T-helper 1 cell treated with Interleukin-12 subunit alpha and Interleukin-12 subunit beta and Interleukin-4 antibody, amounts not matched to agents 30 μg/mL and 1 μg/mL, for 36 hours (primary cell): ENCODE measurements at regions not wholly inside any gene's neighbourhood (a gene's known extent, or its start where the extent isn't known, plus 50 kb on each side); places are given as distances from the start of the nearest gene placed in this dataset.
"Not testable (repeated sequence)": the region's sequence is repeated elsewhere in the genome, so short reads cannot be mapped to it uniquely, and the experiment has no call there.

Experiments
- H3K27ac Mint-ChIP-seq: one replicate; pipeline ENCODE4 v1.8.0; 2021; ENCODE audit warnings: mild to moderate bottlenecking, mixed read lengths
- H3K27me3 Mint-ChIP-seq: one replicate; pipeline ENCODE4 v1.8.0; 2021; ENCODE audit warnings: low read depth, mixed read lengths
- H3K36me3 Mint-ChIP-seq: one replicate; pipeline ENCODE4 v1.8.0; 2021; ENCODE audit warnings: low read depth, mixed read lengths
- H3K4me1 Mint-ChIP-seq: one replicate; pipeline ENCODE4 v1.8.0; 2021; ENCODE audit warnings: low read depth, mixed read lengths
- H3K4me3 Mint-ChIP-seq: one replicate; pipeline ENCODE4 v1.8.0; 2021; ENCODE audit warnings: mild to moderate bottlenecking, moderate library complexity, mixed read lengths
- H3K9me3 Mint-ChIP-seq: one replicate; pipeline ENCODE4 v1.8.0; 2021; ENCODE audit warnings: mixed read lengths

- H3K4me1 Mint-ChIP-seq, H3K27ac Mint-ChIP-seq, H3K4me3 Mint-ChIP-seq, H3K27me3 Mint-ChIP-seq: not testable (repeated sequence)
- Mint-ChIP-seq H3K9me3 (peaks cover 82% of the 10 kb centered on the region), H3K36me3 (peaks cover 17% of the 10 kb centered on the region)
Measured at GRCh38 chrY:10958122-10958521, 1430.4 kb downstream of the TSPY10 start.

GRCh38 chrY:10973422-10973821 lies 1445.7 kb downstream of the TSPY10 start:
- Mint-ChIP-seq H3K27me3 (no peaks in the 10 kb centered on the region), H3K4me3 (no peak overlapping the region), H3K36me3 (peaks cover 22% of the 10 kb centered on the region), H3K27ac (no peak overlapping the region), H3K9me3 (peaks cover 93% of the 10 kb centered on the region), H3K4me1 (no peaks in the 10 kb centered on the region)

DNA sequence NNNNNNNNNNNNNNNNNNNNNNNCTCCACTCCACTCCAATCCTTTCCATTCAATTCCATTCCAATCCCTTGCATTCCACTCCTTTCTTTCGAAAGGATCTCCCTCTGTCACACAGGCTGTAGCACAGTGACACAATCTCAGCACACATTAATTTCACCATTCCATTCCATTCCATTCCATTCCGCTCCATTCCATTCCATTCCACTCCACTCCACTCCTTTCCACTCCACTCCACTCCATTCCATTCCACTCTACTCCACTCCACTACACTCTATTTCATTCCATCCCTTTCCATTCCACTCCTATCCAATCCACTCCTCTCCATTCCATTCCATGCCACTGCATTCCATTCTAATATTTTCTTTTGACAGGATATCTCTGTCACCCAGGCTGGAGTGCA lies 1459.0 kb downstream of the TSPY10 start:
- Mint-ChIP-seq H3K36me3 (peaks cover 32% of the 10 kb centered on the region), H3K27me3 (no peaks in the 10 kb centered on the region), H3K27ac (no peak overlapping the region), H3K4me3 (no peak overlapping the region), H3K9me3 (peaks cover 99% of the 10 kb centered on the region), H3K4me1 (no peaks in the 10 kb centered on the region)

- Mint-ChIP-seq H3K27me3 (no peaks in the 10 kb centered on the region), H3K9me3 (peaks cover 99% of the 10 kb centered on the region), H3K27ac (no peak overlapping the region), H3K4me1 (no peaks in the 10 kb centered on the region), H3K4me3 (no peak overlapping the region), H3K36me3 (peaks cover 30% of the 10 kb centered on the region)
Measured at GRCh38 chrY:10987626-10988025, 1459.9 kb downstream of the TSPY10 start.

GRCh38 chrY:10993955-10994354 lies 1466.3 kb downstream of the TSPY10 start:
- Mint-ChIP-seq H3K9me3 (peaks cover 100% of the 10 kb centered on the region), H3K27ac (no peak overlapping the region), H3K27me3 (no peaks in the 10 kb centered on the region), H3K4me1 (no peaks in the 10 kb centered on the region), H3K36me3 (peaks cover 22% of the 10 kb centered on the region), H3K4me3 (no peak overlapping the region)

DNA sequence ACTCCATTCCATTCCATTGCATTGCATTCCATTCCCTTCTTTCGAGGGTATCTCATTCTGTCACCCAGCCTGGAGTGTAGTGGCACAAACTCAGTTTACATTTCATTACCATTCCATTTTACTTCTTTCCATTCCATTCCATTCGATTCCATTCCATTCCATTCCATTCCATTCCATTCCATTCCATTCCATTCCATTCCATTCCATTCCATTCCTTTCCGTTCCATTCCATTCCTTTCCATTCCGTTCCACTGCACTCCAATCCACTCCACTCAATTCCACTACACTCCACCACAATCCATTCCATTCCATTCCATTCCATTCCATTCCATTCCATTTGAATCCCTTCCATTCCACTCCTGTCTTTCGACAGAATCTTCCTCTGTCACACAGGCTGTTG lies 1472.0 kb downstream of the TSPY10 start:
- not testable (repeated sequence) for H3K4me3 Mint-ChIP-seq, H3K27ac Mint-ChIP-seq, H3K4me1 Mint-ChIP-seq, H3K27me3 Mint-ChIP-seq
- Mint-ChIP-seq H3K36me3 (peaks cover 19% of the 10 kb centered on the region), H3K9me3 (peaks cover 82% of the 10 kb centered on the region)

DNA sequence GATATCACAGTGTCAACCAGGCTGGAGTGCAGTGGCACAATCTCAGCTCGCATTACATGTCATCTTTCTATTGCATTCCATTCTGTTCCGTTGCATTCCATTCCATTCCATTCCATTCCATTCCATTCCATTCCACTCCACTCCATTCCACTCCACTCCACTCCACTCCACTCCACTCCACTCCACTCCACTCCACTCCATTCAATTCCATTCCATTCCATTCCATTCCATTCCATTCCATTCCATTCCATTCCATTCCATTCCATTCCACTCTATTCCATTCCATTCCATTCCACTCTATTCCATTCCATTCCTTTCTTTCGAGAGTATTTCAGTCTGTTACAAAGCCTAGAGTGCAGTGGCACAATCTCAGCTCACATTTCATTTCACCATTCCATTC lies 1486.5 kb downstream of the TSPY10 start:
- not testable (repeated sequence) for H3K27ac Mint-ChIP-seq, H3K4me1 Mint-ChIP-seq, H3K27me3 Mint-ChIP-seq, H3K4me3 Mint-ChIP-seq
- Mint-ChIP-seq H3K9me3 (peaks cover 89% of the 10 kb centered on the region), H3K36me3 (peaks cover 19% of the 10 kb centered on the region)

GRCh38 chrY:11022734-11023133 lies 1495.1 kb downstream of the TSPY10 start:
- Mint-ChIP-seq H3K36me3 (peaks cover 9% of the 10 kb centered on the region), H3K9me3 (peaks cover 86% of the 10 kb centered on the region), H3K27ac (no peak overlapping the region), H3K4me1 (no peaks in the 10 kb centered on the region), H3K4me3 (no peak overlapping the region), H3K27me3 (no peaks in the 10 kb centered on the region)

DNA sequence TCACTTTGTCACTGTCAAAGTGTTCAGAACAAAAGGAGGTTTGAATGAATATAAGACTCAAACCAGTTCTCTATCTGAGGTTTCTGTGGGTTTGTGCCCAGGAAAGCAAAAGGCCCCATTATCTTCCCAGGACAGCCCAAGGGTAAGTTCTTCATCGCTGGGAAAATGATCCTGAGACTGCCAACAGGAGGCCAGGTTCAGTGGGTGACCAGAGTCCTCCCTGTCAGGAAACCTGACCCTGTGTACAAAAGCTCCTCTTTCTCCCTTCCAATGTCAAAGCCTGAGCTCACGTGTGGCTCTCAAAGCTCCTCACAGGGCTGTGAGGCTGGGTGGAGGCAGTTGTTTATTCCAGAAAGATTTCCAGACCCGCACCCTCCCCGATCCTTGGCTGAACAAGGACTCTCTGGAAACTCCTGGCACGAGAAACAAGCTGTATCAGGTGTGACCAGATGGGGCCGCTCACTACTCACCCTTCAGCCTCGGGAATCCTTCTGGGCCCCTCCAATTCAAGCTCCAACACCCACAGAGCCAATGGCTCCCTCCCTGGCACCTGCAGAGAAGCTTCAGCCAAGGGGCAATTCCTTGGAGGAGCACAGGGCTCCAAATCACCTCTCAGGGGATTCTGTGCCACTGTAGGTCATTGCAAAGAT lies 1516.7 kb downstream of the TSPY10 start:
- H3K9me3 Mint-ChIP-seq: peaks cover 30% of the 10 kb centered on the region
- H3K36me3 Mint-ChIP-seq: peaks cover 5% of the 10 kb centered on the region
- H3K4me3 Mint-ChIP-seq: no peak overlapping the region
- no peaks in the 10 kb centered on the region for H3K27me3 Mint-ChIP-seq
- no peaks in the 10 kb centered on the region for H3K4me1 Mint-ChIP-seq
- no peak overlapping the region for H3K27ac Mint-ChIP-seq

GRCh38 chrY:11063486-11063885 lies 1535.8 kb downstream of the TSPY10 start:
- no peaks in the 10 kb centered on the region for H3K36me3 Mint-ChIP-seq
- H3K27me3 Mint-ChIP-seq: no peaks in the 10 kb centered on the region
- H3K9me3 Mint-ChIP-seq: peaks cover 10% of the 10 kb centered on the region
- no peak overlapping the region for H3K4me3 Mint-ChIP-seq
- H3K4me1 Mint-ChIP-seq: no peaks in the 10 kb centered on the region
- no peak overlapping the region for H3K27ac Mint-ChIP-seq

GRCh38 chrY:11063960-11064359 lies 1536.3 kb downstream of the TSPY10 start:
- Mint-ChIP-seq H3K27me3 (no peaks in the 10 kb centered on the region), H3K4me3 (no peak overlapping the region), H3K4me1 (no peaks in the 10 kb centered on the region), H3K36me3 (no peaks in the 10 kb centered on the region), H3K27ac (no peak overlapping the region), H3K9me3 (peaks cover 10% of the 10 kb centered on the region)

DNA sequence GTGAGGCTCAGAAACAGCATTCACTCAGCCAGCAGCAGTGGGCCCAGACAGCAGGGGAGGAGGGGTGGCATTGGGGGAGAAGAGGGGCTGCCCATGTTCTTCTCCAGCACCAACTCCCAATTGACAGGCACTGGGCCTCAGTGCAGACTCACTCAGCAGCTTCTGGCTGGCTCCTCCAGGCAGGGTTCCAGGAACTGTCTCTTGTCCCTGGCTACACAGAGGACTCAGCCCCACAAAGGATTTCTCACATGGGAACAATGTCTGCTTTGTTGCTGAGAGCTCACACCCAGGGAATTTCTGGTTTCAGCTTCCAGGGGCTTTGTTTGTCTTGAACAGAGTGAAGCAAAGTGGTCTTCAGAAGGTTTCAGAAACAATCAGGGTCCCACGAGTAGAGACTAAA lies 1536.7 kb downstream of the TSPY10 start:
- Mint-ChIP-seq H3K36me3 (no peaks in the 10 kb centered on the region), H3K27ac (no peak overlapping the region), H3K4me3 (no peak overlapping the region), H3K27me3 (no peaks in the 10 kb centered on the region), H3K4me1 (no peaks in the 10 kb centered on the region), H3K9me3 (peaks cover 10% of the 10 kb centered on the region)

DNA sequence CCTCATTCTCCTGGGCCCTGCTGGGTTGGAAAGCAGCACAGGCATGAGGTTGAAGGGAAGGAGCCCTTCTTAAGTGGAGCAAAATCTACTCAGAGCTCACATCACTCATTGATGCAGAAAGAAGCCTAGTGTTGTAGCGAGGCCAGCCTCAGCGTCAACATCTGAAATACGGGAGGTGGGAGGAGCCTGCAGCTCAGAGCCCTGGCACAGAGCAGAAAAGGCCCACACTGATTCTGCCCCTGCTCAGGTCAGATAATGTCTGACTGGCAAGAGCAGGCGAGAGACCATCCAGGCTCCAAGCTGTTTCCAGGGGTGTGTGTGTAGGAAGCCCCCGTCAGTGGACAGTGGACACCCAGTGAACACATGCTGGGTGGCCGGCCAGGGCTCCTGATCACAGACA lies 1541.6 kb downstream of the TSPY10 start:
- H3K4me3 Mint-ChIP-seq: no peak overlapping the region
- no peak overlapping the region for H3K27ac Mint-ChIP-seq
- H3K36me3 Mint-ChIP-seq: no peaks in the 10 kb centered on the region
- H3K9me3 Mint-ChIP-seq: peaks cover 9% of the 10 kb centered on the region
- H3K27me3 Mint-ChIP-seq: no peaks in the 10 kb centered on the region
- no peaks in the 10 kb centered on the region for H3K4me1 Mint-ChIP-seq

DNA sequence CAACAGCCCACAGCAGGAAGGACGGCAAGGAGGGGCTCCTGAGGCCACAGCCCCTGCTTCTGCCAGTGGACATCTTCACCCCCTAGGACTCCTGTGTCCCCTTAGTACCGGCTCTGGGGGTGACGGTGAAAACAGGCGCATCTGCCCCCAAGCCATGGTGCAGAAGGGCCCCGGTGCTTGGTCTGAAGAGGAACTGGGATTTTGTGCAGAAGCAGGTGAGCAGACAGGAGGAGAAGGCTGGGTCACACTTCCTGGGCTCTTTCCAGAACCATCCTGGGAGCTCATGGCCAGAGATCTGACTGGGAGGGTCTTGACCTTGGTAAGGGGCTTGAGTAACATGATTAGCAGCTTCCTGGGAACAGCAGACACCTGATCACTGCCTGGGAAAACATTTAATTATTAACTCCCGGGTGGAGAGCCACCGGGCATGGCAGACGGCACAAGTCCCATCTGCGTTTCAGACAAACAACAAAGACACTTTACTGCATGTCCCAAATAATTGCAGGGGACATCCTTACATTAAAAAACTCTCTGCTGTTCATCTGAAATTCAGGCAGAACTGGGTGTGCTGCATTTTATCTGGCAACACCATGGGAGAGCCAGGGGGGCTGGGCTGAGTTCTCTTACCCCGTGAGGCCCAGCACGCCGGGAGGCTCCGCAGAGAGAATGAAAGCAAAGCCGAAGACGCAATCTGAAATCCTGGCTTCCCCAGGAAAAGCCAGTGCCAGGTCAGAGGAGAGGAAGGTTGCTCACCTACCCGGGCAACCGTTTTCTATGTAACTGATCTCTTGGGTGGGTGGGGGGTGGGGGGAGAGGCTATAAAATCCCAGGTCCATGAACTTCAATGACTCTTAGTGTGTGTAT lies 1542.8 kb downstream of the TSPY10 start:
- Mint-ChIP-seq H3K9me3 (peaks cover 4% of the 10 kb centered on the region), H3K4me1 (no peaks in the 10 kb centered on the region), H3K4me3 (no peak overlapping the region), H3K27ac (no peak overlapping the region), H3K27me3 (no peaks in the 10 kb centered on the region), H3K36me3 (no peaks in the 10 kb centered on the region)

DNA sequence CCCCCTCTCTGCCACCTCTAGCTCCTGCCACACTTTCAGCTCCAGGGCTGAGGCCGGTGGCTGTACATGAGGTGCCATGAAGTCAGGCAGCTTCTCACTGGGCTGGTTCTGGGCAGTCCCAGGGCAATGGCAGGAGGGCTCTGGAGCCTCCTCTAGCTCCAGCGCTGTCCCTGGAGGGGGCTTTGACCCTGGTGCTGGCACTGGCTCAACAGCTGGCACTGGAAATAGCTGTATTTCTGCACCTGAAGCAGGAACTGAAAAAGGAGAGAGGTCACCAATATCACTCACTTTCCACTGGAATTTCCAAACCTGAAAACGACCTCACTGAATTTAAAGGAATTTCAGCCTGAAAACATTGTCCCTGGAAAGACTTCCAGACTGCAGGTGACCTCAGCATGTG lies 1558.1 kb downstream of the TSPY10 start:
- H3K27me3 Mint-ChIP-seq, H3K27ac Mint-ChIP-seq, H3K36me3 Mint-ChIP-seq, H3K4me1 Mint-ChIP-seq, H3K4me3 Mint-ChIP-seq, H3K9me3 Mint-ChIP-seq: not testable (repeated sequence)
